ENCODE measurements at regions not wholly inside any gene's neighbourhood (a gene's known extent, or its start where the extent isn't known, plus 50 kb on each side); places are given as distances from the start of the nearest gene placed in this dataset.
A peak's percentile ranks its signal among the peaks of the same experiment; 100 is the strongest.

GRCh38 chr3:150132101-150132749 lies 161.5 kb upstream of the PFN2 start:
- Histone ChIP-seq H3K4me1 (no peaks in the 10 kb centered on the region), H3K9me3 (no peaks in the 10 kb centered on the region), H3K4me3 (no peak overlapping the region), H3K27me3 (no peaks in the 10 kb centered on the region), H3K36me3 (no peaks in the 10 kb centered on the region), H3K27ac (no peak overlapping the region)
- ATAC-seq (no peak), DNase-seq (no peak)
- TF ChIP-seq CTCF (IDR thresholded peaks at IDR 0.05), result no peak
- intact Hi-C loops (cut with DNase I), result no loop called here

- TF ChIP-seq CTCF (IDR thresholded peaks at IDR 0.05), result no peak
- DNase-seq, result no peak
Observed at GRCh38 chr3:150131663-150132062, 161.0 kb upstream of the PFN2 start.

GRCh38 chr3:150130404-150131100 lies 159.9 kb upstream of the PFN2 start:
- H3K27me3 ChIP-seq, result no peaks in the 10 kb centered on the region
- intact Hi-C loops (cut with DNase I), result no loop called here
- no peaks in the 10 kb centered on the region for H3K36me3 ChIP-seq
- H3K27ac ChIP-seq, result no peak overlapping the region
- DNase-seq (no peak), ATAC-seq (no peak)
- TF ChIP-seq CTCF (IDR thresholded peaks at IDR 0.05), result no peak
- no peaks in the 10 kb centered on the region for H3K9me3 ChIP-seq
- H3K4me3 ChIP-seq, result no peak overlapping the region
- H3K4me1 ChIP-seq, result no peaks in the 10 kb centered on the region

More at GRCh38 chr3:150131663-150132062, 161.0 kb upstream of the PFN2 start:
- intact Hi-C loops (cut with DNase I), result no loop called here
- no peak for ATAC-seq
- Histone ChIP-seq H3K4me3 (no peak overlapping the region), H3K9me3 (no peaks in the 10 kb centered on the region), H3K27me3 (no peaks in the 10 kb centered on the region), H3K27ac (no peak overlapping the region), H3K4me1 (no peaks in the 10 kb centered on the region), H3K36me3 (no peaks in the 10 kb centered on the region)

- Histone ChIP-seq H3K4me1 (no peaks in the 10 kb centered on the region), H3K27me3 (no peaks in the 10 kb centered on the region), H3K27ac (no peak overlapping the region), H3K36me3 (no peaks in the 10 kb centered on the region), H3K4me3 (no peak overlapping the region), H3K9me3 (no peaks in the 10 kb centered on the region)
- ATAC-seq (peak; percentile 30), DNase-seq (no peak)
- intact Hi-C loops (cut with DNase I), result no loop called here
- TF ChIP-seq CTCF (IDR thresholded peaks at IDR 0.05), result no peak
Observed at GRCh38 chr3:150129166-150129565, 158.5 kb upstream of the PFN2 start.

- no peak for TF ChIP-seq CTCF (IDR thresholded peaks at IDR 0.05)
- Histone ChIP-seq H3K36me3 (no peaks in the 10 kb centered on the region), H3K4me3 (no peak overlapping the region), H3K4me1 (no peaks in the 10 kb centered on the region), H3K27ac (no peak overlapping the region), H3K9me3 (no peaks in the 10 kb centered on the region), H3K27me3 (no peaks in the 10 kb centered on the region)
- ATAC-seq (no peak), DNase-seq (no peak)
- intact Hi-C loops (cut with DNase I), result no loop called here
Observed at GRCh38 chr3:150128126-150128525, 157.4 kb upstream of the PFN2 start.

All from upper lobe of right lung (tissue), 1 donor.